IPS-NIHi11 (cell line): ENCODE measurements at regions not wholly inside any gene's neighbourhood (a gene's known extent, or its start where the extent isn't known, plus 50 kb on each side); places are given as distances from the start of the nearest gene placed in this dataset.
"Not testable (repeated sequence)": the region's sequence is repeated elsewhere in the genome, so short reads cannot be mapped to it uniquely, and the experiment has no call there.

Source experiments
- DNase-seq: peaks from one replicate; pipeline ENCODE4 v3.0.0; 2012; ENCODE audit warnings: mixed read lengths, low spot score

- no peak for DNase-seq
Observed at GRCh38 chr1:171397851-171398469, 84.0 kb downstream of the FMO4 start.

DNA sequence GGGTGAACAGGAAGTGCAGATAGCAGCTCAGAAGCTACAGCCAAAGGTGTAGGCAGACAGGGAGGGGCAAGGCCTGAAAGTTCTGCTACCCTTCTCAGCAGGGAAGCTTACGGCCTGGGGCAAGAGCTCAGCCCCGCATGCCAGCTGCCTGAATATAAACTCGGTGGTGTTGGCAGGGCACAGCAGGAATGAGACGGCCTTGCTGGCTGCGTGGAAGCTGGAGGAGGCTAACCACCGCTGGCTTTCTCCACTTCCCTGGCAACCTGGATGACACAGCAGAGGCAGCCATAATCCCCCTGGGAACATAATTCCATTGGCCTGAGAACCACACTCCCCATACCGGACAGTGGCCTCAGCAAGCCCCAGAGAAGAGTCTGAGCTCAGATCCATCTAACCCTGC is 81.9 kb upstream of the PRRC2C start:
- no peak for DNase-seq

DNA sequence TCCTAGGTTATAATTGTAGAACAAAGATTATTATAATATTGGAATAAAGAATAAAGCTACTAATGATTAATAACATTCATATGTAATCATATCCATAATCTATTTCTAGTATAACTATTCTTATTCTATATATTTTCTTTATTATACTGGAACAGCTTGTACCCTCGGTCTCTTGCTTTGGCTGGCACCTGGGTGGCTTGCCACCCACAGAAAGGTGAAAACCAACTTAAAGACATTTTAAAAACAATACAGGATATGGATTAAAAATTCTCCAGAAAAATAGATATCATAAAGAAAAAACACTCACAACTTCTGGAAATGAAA is 80.0 kb upstream of the PRRC2C start:
- no peak for DNase-seq

DNA sequence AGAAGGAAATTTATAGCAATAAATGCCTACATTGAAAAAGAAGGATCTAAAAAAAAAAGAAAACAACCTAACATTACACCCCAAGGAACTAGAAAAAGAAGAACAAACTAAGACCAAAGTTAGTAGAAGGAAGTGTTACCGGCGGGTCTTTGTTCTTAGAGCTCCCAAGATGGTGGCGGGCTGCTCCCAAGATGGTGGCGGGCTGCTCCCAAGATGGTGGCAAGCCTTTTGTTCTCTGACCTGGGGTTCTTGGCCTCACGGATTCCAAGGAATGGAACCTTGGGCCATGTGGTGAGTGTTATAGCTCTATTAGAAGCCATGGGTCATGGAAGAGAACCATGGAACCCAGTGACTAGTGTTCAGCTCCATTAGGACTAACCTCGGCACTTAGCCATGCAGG is 71.8 kb upstream of the PRRC2C start:
- DNase-seq: not testable (repeated sequence)

- no peak for DNase-seq
Observed at GRCh38 chr1:171418546-171418945, 66.8 kb upstream of the PRRC2C start.

DNA sequence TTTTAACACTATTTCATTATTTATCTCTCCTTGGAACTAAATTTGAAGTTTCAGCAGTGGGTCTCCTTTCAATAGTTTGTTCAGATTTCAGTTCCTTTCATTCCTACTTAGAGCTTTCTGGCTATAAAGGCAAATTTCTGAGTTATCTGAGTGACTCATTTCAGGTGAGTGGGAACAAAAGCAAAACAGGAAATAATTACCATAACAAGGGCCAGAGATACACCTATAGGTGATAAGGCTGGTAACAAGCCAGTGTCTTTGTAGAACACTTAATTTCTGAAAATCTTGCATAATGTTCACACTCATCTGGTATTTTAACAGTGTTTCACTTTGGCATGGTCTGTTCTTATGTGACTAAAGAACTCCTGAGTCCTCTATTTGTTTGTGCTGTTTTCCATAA is 64.5 kb upstream of the PRRC2C start:
- no peak for DNase-seq

DNA sequence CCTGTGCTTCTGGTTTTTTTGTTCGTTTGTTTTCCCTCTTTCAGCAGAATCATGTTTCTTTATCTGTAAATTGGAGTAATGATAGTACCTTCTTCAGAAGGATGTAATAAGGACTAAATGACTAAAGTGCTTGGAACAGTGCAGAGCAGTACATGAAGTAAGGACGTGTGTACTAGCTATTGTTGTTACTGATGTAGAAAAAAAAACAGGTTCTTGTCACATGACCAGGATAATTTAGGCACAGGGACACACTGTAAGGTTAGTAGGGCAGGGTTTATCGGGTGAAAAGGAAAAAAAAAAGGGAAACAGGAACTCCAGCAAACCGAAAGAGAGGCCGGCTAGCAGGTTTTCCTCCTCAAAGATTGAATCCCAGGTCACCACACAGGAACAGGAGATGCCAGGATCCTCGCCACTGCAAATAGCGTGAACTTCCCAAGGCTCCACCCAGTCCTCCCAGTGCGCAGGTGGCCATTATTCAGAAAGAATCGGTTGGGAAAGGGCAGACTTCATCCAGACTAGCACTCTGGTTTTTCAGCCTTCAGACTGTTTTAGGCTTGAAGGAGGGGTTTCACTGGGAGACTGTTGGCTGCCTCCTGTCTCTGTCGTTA is 63.8 kb upstream of the PRRC2C start:
- no peak for DNase-seq

GRCh38 chr1:171422511-171422910 is 62.8 kb upstream of the PRRC2C start:
- DNase-seq: no peak

DNA sequence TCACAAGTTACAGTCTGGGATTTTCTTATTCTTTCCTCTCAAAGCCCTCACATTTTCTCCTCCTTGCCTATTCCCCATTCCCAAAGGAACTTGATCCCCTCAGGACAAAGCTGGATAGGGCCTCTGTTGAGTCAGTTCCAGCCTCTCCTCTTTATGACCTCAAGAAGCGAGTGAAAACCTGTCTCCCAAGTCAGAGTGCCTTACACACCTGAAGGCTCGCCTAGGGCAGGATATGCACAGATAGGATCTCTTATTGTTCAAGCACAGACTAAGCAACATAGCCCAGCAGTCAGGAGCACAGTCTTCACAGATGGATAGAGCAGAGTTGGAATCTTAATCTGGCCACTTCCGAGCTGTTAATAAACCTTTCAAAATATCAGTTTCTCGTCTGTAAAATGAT is 60.8 kb upstream of the PRRC2C start:
- DNase-seq: no peak

- DNase-seq: no peak
Observed at GRCh38 chr1:171426645-171427044, 58.7 kb upstream of the PRRC2C start.

DNA sequence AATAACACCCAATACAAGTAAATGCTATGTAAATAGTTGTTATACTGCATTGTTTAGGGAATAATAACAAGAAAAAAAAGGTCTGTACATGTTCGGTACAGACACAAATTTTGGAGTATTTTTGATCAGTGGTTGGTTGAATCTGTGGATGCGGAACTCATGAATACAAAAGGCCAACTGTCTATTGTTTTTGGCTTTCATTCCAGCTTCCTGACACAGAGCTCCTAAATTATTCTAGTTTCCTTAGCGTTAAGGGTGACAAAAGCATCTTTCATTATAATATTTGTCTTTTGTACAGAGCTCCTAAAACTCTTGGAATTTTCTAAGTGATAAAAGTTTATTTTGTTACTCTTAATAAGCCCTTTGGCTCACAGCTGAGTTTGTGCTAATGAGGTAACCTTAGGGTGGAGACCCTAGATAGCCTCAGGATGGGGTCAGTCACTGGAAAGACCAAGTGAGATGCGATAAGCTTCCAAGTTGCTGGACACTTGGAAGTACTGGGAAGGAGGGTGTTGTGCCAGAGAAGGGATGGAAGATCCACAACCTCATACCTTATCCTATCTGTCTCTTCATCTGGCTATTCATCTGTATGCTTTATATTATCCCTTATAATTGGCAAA is 57.4 kb upstream of the PRRC2C start:
- DNase-seq: no peak

DNA sequence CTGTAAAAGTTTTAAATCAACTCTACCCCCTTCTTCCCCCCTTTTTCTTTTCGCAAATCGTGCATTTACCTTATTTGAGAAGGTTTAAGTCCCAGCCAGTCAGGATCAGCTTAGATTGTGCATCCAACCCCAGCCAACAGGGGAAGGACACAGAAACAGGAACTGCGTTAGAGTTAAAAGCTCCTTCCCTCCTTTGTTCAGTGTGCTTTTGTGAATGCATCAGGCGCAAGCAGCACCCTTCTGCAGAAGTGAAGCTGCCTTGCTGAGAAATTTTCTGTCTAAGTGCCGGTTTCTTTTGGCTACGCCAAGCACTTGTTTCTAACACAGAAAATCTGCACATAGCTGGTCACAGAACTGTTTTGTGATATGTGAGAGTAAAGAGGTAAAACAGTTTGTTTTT is 56.2 kb upstream of the PRRC2C start:
- DNase-seq: no peak

DNA sequence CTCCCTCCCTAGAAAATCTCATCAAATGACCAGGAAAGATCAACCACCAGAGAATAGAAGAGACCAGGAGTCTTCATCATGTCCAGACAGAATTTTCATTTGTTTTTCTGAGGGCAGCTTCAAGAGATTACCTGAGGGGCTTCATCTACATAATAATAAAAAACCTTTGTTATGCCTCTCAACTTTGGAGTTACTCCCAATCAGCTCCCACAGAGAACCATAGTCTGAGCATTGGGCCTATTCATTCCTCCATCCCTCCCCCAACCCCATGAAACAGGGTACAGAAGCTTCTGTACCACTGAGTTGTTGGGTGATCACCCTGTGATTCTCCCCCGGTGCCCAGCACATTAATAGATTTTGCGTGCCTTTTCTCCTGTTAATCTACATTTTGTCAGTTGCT is 53.3 kb upstream of the PRRC2C start:
- DNase-seq: peak; percentile 49

GRCh38 chr1:171432473-171432872 is 52.9 kb upstream of the PRRC2C start:
- DNase-seq: no peak

GRCh38 chr1:171433451-171433850 is 51.9 kb upstream of the PRRC2C start:
- DNase-seq: no peak

DNA sequence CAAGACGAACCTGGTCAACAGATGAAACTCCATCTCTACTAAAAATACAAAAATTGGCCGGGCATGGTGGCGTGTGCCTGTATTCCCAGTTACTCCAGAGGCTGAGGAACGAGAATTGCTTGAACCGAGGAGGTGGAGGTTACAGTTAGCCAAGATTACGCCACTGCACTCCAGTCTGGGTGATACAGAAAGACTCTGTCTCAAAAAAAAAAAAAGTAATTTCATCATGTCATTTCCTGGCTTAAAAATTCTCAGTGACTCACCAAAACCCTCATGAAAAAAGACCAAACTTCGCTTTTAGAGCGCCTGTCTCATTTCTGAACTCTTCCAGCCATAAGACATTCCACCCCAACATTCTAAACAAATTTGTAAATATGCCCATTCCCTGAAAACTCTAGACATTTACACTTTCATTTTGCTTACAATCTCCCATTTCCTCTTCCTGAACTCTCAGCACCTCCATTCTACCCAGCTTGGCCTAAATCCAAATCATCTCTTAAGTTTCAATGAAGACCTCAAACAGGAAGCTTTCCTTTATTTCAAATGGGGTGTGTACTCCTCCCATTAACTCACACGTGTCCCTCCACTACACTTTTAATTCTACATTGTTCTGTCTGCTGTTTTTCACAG is 50.5 kb upstream of the PRRC2C start:
- no peak for DNase-seq
